ENCODE measurements at regions not wholly inside any gene's neighbourhood (a gene's known extent, or its start where the extent isn't known, plus 50 kb on each side); places are given as distances from the start of the nearest gene placed in this dataset.
"Not testable (repeated sequence)": the region's sequence is repeated elsewhere in the genome, so short reads cannot be mapped to it uniquely, and the experiment has no call there.

- ATAC-seq (no peak), DNase-seq (ENCODE audit: low spot score) (no peak)
- Mint-ChIP-seq H3K27me3 (peaks cover 0 to 3% of the 10 kb centered on the region in 2 donors), H3K4me1 (ENCODE audit: low read depth in 2 of 2) (no peaks in the 10 kb centered on the region), H3K36me3 (no peaks in the 10 kb centered on the region), H3K27ac (no peak overlapping the region), H3K4me3 (no peak overlapping the region), H3K9me3 (no peaks in the 10 kb centered on the region)
Measured at GRCh38 chr1:98133131-98133530, 212.3 kb upstream of the DPYD start.

GRCh38 chr1:98130408-98130807 lies 209.6 kb upstream of the DPYD start:
- no peaks in the 10 kb centered on the region for H3K4me1 Mint-ChIP-seq (ENCODE audit: low read depth in 2 of 2)
- H3K9me3 Mint-ChIP-seq = peaks cover 4% of the 10 kb centered on the region
- H3K27ac Mint-ChIP-seq = no peak overlapping the region
- ATAC-seq (no peak), DNase-seq (ENCODE audit: low spot score) (no peak)
- H3K36me3 Mint-ChIP-seq = no peaks in the 10 kb centered on the region
- no peak overlapping the region for H3K4me3 Mint-ChIP-seq
- H3K27me3 Mint-ChIP-seq = peaks cover 0 to 7% of the 10 kb centered on the region in 2 donors

GRCh38 chr1:98129491-98129890 lies 208.7 kb upstream of the DPYD start:
- ATAC-seq (no peak), DNase-seq (ENCODE audit: low spot score) (no peak)
- Mint-ChIP-seq H3K9me3 (peaks cover 4% of the 10 kb centered on the region), H3K4me3 (no peak overlapping the region), H3K27ac (no peak overlapping the region), H3K36me3 (no peaks in the 10 kb centered on the region), H3K4me1 (ENCODE audit: low read depth in 2 of 2) (no peaks in the 10 kb centered on the region), H3K27me3 (peaks cover 0 to 7% of the 10 kb centered on the region in 2 donors)

- H3K4me3 Mint-ChIP-seq = no peak overlapping the region
Measured at GRCh38 chr1:98126740-98127139, 205.9 kb upstream of the DPYD start.

GRCh38 chr1:98121646-98122045 lies 200.8 kb upstream of the DPYD start:
- peaks cover 4% of the 10 kb centered on the region for H3K9me3 Mint-ChIP-seq
- H3K4me1 Mint-ChIP-seq (ENCODE audit: low read depth in 2 of 2) = no peaks in the 10 kb centered on the region
- peaks cover 0 to 4% of the 10 kb centered on the region in 2 donors for H3K27me3 Mint-ChIP-seq
- no peak overlapping the region for H3K4me3 Mint-ChIP-seq
- no peak for ATAC-seq
- no peak for DNase-seq (ENCODE audit: low spot score)
- no peak overlapping the region for H3K27ac Mint-ChIP-seq
- no peaks in the 10 kb centered on the region for H3K36me3 Mint-ChIP-seq

More at GRCh38 chr1:98126740-98127139, 205.9 kb upstream of the DPYD start:
- Mint-ChIP-seq H3K27me3 (peaks cover 0 to 4% of the 10 kb centered on the region in 2 donors), H3K36me3 (no peaks in the 10 kb centered on the region), H3K9me3 (peaks cover 4% of the 10 kb centered on the region), H3K27ac (no peak overlapping the region), H3K4me1 (ENCODE audit: low read depth in 2 of 2) (no peaks in the 10 kb centered on the region)
- no peak for DNase-seq (ENCODE audit: low spot score)
- ATAC-seq = no peak

GRCh38 chr1:98119796-98120195 lies 199.0 kb upstream of the DPYD start:
- DNase-seq (ENCODE audit: low spot score) = no peak
- H3K9me3 Mint-ChIP-seq = no peaks in the 10 kb centered on the region

GRCh38 chr1:98113811-98114210 lies 193.0 kb upstream of the DPYD start:
- peaks cover 0 to 9% of the 10 kb centered on the region in 2 donors for H3K4me1 Mint-ChIP-seq (ENCODE audit: low read depth in 2 of 2)
- ATAC-seq (no peak), DNase-seq (ENCODE audit: low spot score) (no peak)
- no peak overlapping the region for H3K4me3 Mint-ChIP-seq
- no peak overlapping the region for H3K27ac Mint-ChIP-seq
- H3K27me3 Mint-ChIP-seq = peaks cover 0 to 5% of the 10 kb centered on the region in 2 donors
- no peaks in the 10 kb centered on the region for H3K36me3 Mint-ChIP-seq
- no peaks in the 10 kb centered on the region for H3K9me3 Mint-ChIP-seq

More at GRCh38 chr1:98119796-98120195, 199.0 kb upstream of the DPYD start:
- no peaks in the 10 kb centered on the region for H3K4me1 Mint-ChIP-seq (ENCODE audit: low read depth in 2 of 2)
- H3K27ac Mint-ChIP-seq = no peak overlapping the region
- H3K27me3 Mint-ChIP-seq = peaks cover 0 to 5% of the 10 kb centered on the region in 2 donors
- no peak overlapping the region for H3K4me3 Mint-ChIP-seq
- H3K36me3 Mint-ChIP-seq = no peaks in the 10 kb centered on the region
- ATAC-seq = no peak

- no peak overlapping the region for H3K27ac Mint-ChIP-seq
- peaks cover 9% of the 10 kb centered on the region for H3K36me3 Mint-ChIP-seq
- peaks cover 0 to 5% of the 10 kb centered on the region in 2 donors for H3K27me3 Mint-ChIP-seq
Measured at GRCh38 chr1:98112626-98113025, 191.8 kb upstream of the DPYD start.

GRCh38 chr1:98110674-98111073 lies 189.8 kb upstream of the DPYD start:
- ATAC-seq (peak; percentile 55 to 60), DNase-seq (ENCODE audit: low spot score) (no peak)
- H3K27ac Mint-ChIP-seq = no peak overlapping the region
- no peak overlapping the region for H3K4me3 Mint-ChIP-seq
- H3K27me3 Mint-ChIP-seq = no peaks in the 10 kb centered on the region
- peaks cover 20% of the 10 kb centered on the region for H3K9me3 Mint-ChIP-seq
- H3K36me3 Mint-ChIP-seq = peaks cover 24% of the 10 kb centered on the region
- peaks cover 7 to 17% of the 10 kb centered on the region in 2 donors for H3K4me1 Mint-ChIP-seq (ENCODE audit: low read depth in 2 of 2)

More at GRCh38 chr1:98112626-98113025, 191.8 kb upstream of the DPYD start:
- ATAC-seq = no peak
- H3K9me3 Mint-ChIP-seq = peaks cover 8% of the 10 kb centered on the region
- peaks cover 7 to 17% of the 10 kb centered on the region in 2 donors for H3K4me1 Mint-ChIP-seq (ENCODE audit: low read depth in 2 of 2)
- H3K4me3 Mint-ChIP-seq = no peak overlapping the region
- no peak for DNase-seq (ENCODE audit: low spot score)

GRCh38 chr1:98108378-98108777 lies 187.5 kb upstream of the DPYD start:
- ATAC-seq = not testable (repeated sequence)

GRCh38 chr1:98107256-98107655 lies 186.4 kb upstream of the DPYD start:
- H3K4me1 Mint-ChIP-seq (ENCODE audit: low read depth in 2 of 2) = peaks cover 7 to 17% of the 10 kb centered on the region in 2 donors
- H3K4me3 Mint-ChIP-seq = no peak overlapping the region
- no peak for DNase-seq (ENCODE audit: low spot score)
- H3K9me3 Mint-ChIP-seq = peaks cover 20% of the 10 kb centered on the region
- no peak overlapping the region for H3K27ac Mint-ChIP-seq
- peaks cover 7% of the 10 kb centered on the region in 2 donors for H3K27me3 Mint-ChIP-seq
- ATAC-seq = no peak
- H3K36me3 Mint-ChIP-seq = peaks cover 24% of the 10 kb centered on the region

More at GRCh38 chr1:98108378-98108777, 187.5 kb upstream of the DPYD start:
- DNase-seq (ENCODE audit: low spot score); H3K27me3 Mint-ChIP-seq; H3K27ac Mint-ChIP-seq; H3K4me3 Mint-ChIP-seq: not testable (repeated sequence)
- H3K36me3 Mint-ChIP-seq = peaks cover 24% of the 10 kb centered on the region
- H3K4me1 Mint-ChIP-seq (ENCODE audit: low read depth in 2 of 2) = peaks cover 7 to 17% of the 10 kb centered on the region in 2 donors
- peaks cover 20% of the 10 kb centered on the region for H3K9me3 Mint-ChIP-seq

- Mint-ChIP-seq H3K27me3 (peaks cover 7 to 10% of the 10 kb centered on the region in 2 donors), H3K36me3 (peaks cover 24% of the 10 kb centered on the region), H3K4me3 (no peak overlapping the region), H3K27ac (no peak overlapping the region), H3K9me3 (peaks cover 20% of the 10 kb centered on the region), H3K4me1 (ENCODE audit: low read depth in 2 of 2) (peaks cover 7 to 8% of the 10 kb centered on the region in 2 donors)
- DNase-seq (ENCODE audit: low spot score) = no peak
- ATAC-seq = no peak
Measured at GRCh38 chr1:98104289-98104688, 183.5 kb upstream of the DPYD start.

- H3K27me3 Mint-ChIP-seq = peaks cover 7 to 10% of the 10 kb centered on the region in 2 donors
- no peak overlapping the region for H3K27ac Mint-ChIP-seq
- no peak overlapping the region for H3K4me3 Mint-ChIP-seq
- ATAC-seq (no peak), DNase-seq (ENCODE audit: low spot score) (no peak)
- H3K4me1 Mint-ChIP-seq (ENCODE audit: low read depth in 2 of 2) = peaks cover 7 to 8% of the 10 kb centered on the region in 2 donors
- H3K36me3 Mint-ChIP-seq = peaks cover 24% of the 10 kb centered on the region
- H3K9me3 Mint-ChIP-seq = peaks cover 20% of the 10 kb centered on the region
Measured at GRCh38 chr1:98103617-98104285, 182.9 kb upstream of the DPYD start.

GRCh38 chr1:98102345-98103030 lies 181.7 kb upstream of the DPYD start:
- Mint-ChIP-seq H3K27me3 (peaks cover 7 to 10% of the 10 kb centered on the region in 2 donors), H3K4me3 (no peak overlapping the region), H3K4me1 (ENCODE audit: low read depth in 2 of 2) (no peaks in the 10 kb centered on the region), H3K9me3 (peaks cover 11% of the 10 kb centered on the region), H3K36me3 (peaks cover 14% of the 10 kb centered on the region), H3K27ac (no peak overlapping the region)
- ATAC-seq (no peak), DNase-seq (ENCODE audit: low spot score) (no peak)
